Fibroblast of lung (primary cell): ENCODE measurements at regions not wholly inside any gene's neighbourhood (a gene's known extent, or its start where the extent isn't known, plus 50 kb on each side); places are given as distances from the start of the nearest gene placed in this dataset.

Experiments used
- DNase-seq, 2 donors: peaks; one replicate each; pipeline versions ENCODE4 v3.0.0 to v3.0.0-alpha.2; 2010; ENCODE audit warnings: low read depth in 2 of 2
- H2AFZ ChIP-seq: 2 replicates; pipeline ENCODE4 v1.5.1; 2012; ENCODE audit warnings: low read length, control low read depth, inconsistent platforms
- H3K27ac ChIP-seq: 2 replicates; pipeline ENCODE4 v1.5.1; 2011; ENCODE audit warnings: low read length, control low read depth; ENCODE audit not compliant: insufficient read depth
- H3K27me3 ChIP-seq: 2 replicates; pipeline ENCODE4 v1.5.1; 2011; ENCODE audit warnings: mild to moderate bottlenecking, low read length; ENCODE audit not compliant: control insufficient read depth, insufficient read depth
- H3K36me3 ChIP-seq: 2 replicates; pipeline ENCODE4 v1.5.1; 2011; ENCODE audit warnings: low read length; ENCODE audit not compliant: control insufficient read depth, insufficient read depth
- H3K4me1 ChIP-seq: 2 replicates; pipeline ENCODE4 v1.5.1; 2011; ENCODE audit warnings: low read length; ENCODE audit not compliant: control insufficient read depth, insufficient read depth; ENCODE audit errors: extremely low read depth
- H3K4me2 ChIP-seq: 2 replicates; pipeline ENCODE4 v1.5.1; 2011; ENCODE audit warnings: low read length, control low read depth; ENCODE audit not compliant: insufficient read depth; ENCODE audit errors: extremely low read depth
- H3K4me3 ChIP-seq, 4 experiments: fragments of 200-600 bp in 1 of 4; sonication (generic) in 1 of 4; replicated peaks in 1 of 4; 2 replicates each; pipeline ENCODE4 v1.5.1; 2011 to 2016; ENCODE audit warnings: low read length in 4 of 4, low read depth in 3 of 4, mild to moderate bottlenecking in 3 of 4, control low read depth in 2 of 4, inconsistent platforms in 1 of 4, mixed read lengths in 1 of 4; ENCODE audit not compliant: insufficient read depth in 1 of 4; ENCODE audit errors: control extremely low read depth in 1 of 4
- H3K79me2 ChIP-seq: 2 replicates; pipeline ENCODE4 v1.5.1; 2012; ENCODE audit warnings: mild to moderate bottlenecking, low read length, inconsistent platforms; ENCODE audit not compliant: control insufficient read depth, insufficient read depth
- H3K9ac ChIP-seq: 2 replicates; pipeline ENCODE4 v1.5.1; 2011; ENCODE audit warnings: mild to moderate bottlenecking, low read length, control low read depth; ENCODE audit not compliant: insufficient read depth
- H3K9me3 ChIP-seq: 2 replicates; pipeline ENCODE4 v1.5.1; 2012; ENCODE audit warnings: low read depth, low read length; ENCODE audit not compliant: control insufficient read depth, insufficient read depth
- H4K20me1 ChIP-seq: 2 replicates; pipeline ENCODE4 v1.5.1; 2011; ENCODE audit warnings: low read length; ENCODE audit not compliant: control insufficient read depth, insufficient read depth; ENCODE audit errors: extremely low read depth
- CTCF ChIP-seq, 2 donors: IDR thresholded peaks in 1 of 2; conservative IDR thresholded peaks in 1 of 2; 1 replicate in 1 of 2; 2 replicates in 1 of 2; pipeline ENCODE4 v1.5.1; 2011 to 2012; ENCODE audit warnings: low read length in 2 of 2, control low read depth in 1 of 2, inconsistent platforms in 1 of 2, low read depth in 1 of 2, mild to moderate bottlenecking in 1 of 2
- EZH2 ChIP-seq: IDR thresholded peaks from 2 replicates; pipeline ENCODE4 v1.5.1; 2012; ENCODE audit warnings: low read length, control low read depth, mild to moderate bottlenecking; ENCODE audit errors: missing control alignments

DNA sequence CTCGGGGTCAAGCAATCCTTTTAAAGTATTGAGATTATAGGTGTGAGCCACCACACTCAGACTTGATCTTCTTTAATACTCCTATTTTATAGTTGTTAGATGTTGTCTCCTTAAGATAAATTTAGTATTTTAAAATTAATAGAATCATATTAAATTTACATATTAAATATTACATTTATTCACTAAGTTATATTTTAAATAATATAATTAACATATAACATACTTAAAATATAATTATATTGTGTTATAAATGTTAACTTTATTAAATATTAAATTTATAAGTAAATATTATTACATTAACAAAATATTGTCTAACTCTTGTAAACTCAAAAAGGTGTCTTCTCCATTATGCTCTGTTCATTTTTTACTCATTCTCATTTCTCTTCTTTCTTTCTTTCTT, 675.9 kb upstream of the ADGRL4 start:
- Histone ChIP-seq H2AFZ (no peak overlapping the region), H3K4me1 (no peaks in the 10 kb centered on the region), H3K4me3 (no peak overlapping the region), H3K79me2 (no peaks in the 10 kb centered on the region), H3K9me3 (no peaks in the 10 kb centered on the region), H3K4me2 (no peak overlapping the region), H4K20me1 (no peaks in the 10 kb centered on the region), H3K27ac (no peak overlapping the region), H3K9ac (no peak overlapping the region), H3K27me3 (no peaks in the 10 kb centered on the region), H3K36me3 (no peaks in the 10 kb centered on the region)
- no peak for DNase-seq
- TF ChIP-seq EZH2 (no peak), CTCF (conservative IDR thresholded peaks at IDR 0.05 in 1 of 2, IDR thresholded peaks at IDR 0.05 in 1 of 2; ENCODE audit: low read depth in 1 of 2, low read length in 2 of 2) (no peak)

DNA sequence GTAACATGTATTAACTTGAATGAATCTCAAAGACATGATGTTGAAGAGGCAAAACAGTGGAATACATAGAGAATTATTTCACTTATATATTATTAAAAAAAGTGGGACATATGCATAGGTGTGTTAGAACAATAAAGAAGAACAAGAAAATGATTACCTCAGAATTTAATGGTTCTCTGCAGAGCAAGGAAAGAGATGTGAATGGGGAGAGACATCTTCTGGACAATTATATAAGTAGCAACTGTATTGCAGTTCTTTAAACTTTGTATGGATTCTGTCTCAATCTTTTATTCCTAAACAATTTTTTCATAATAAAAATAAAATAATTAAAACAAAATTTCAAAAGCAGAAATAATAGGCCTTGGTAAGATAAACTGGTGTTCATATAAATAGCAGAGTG, 674.9 kb upstream of the ADGRL4 start:
- Histone ChIP-seq H3K9me3 (no peaks in the 10 kb centered on the region), H3K4me2 (no peak overlapping the region), H3K27ac (no peak overlapping the region), H4K20me1 (no peaks in the 10 kb centered on the region), H3K9ac (no peak overlapping the region), H3K79me2 (no peaks in the 10 kb centered on the region), H3K4me1 (no peaks in the 10 kb centered on the region), H3K36me3 (no peaks in the 10 kb centered on the region), H3K4me3 (no peak overlapping the region), H3K27me3 (no peaks in the 10 kb centered on the region), H2AFZ (no peak overlapping the region)
- no peak for DNase-seq
- TF ChIP-seq CTCF (conservative IDR thresholded peaks at IDR 0.05 in 1 of 2, IDR thresholded peaks at IDR 0.05 in 1 of 2; ENCODE audit: low read depth in 1 of 2, low read length in 2 of 2): no peak
- no peak for TF ChIP-seq EZH2

- Histone ChIP-seq H3K79me2 (no peaks in the 10 kb centered on the region), H3K27ac (no peak overlapping the region), H4K20me1 (no peaks in the 10 kb centered on the region), H3K27me3 (no peaks in the 10 kb centered on the region), H3K4me2 (no peak overlapping the region), H3K4me3 (no peak overlapping the region), H3K4me1 (no peaks in the 10 kb centered on the region), H2AFZ (no peak overlapping the region), H3K9me3 (no peaks in the 10 kb centered on the region), H3K9ac (no peak overlapping the region), H3K36me3 (no peaks in the 10 kb centered on the region)
- no peak for DNase-seq
- TF ChIP-seq CTCF (conservative IDR thresholded peaks at IDR 0.05 in 1 of 2, IDR thresholded peaks at IDR 0.05 in 1 of 2; ENCODE audit: low read depth in 1 of 2, low read length in 2 of 2) (no peak), EZH2 (no peak)
Measured at GRCh38 chr1:79679916-79680315, 673.4 kb upstream of the ADGRL4 start.
